GM21717 (cell line): ENCODE measurements at regions not wholly inside any gene's neighbourhood (a gene's known extent, or its start where the extent isn't known, plus 50 kb on each side); places are given as distances from the start of the nearest gene placed in this dataset.
"Not testable (repeated sequence)": the region's sequence is repeated elsewhere in the genome, so short reads cannot be mapped to it uniquely, and the experiment has no call there.

Experiments
- ATAC-seq: cut with Tn5 transposase; IDR thresholded peaks from one replicate; pipeline ENCODE4 v1.9.1; 2021; ENCODE audit warnings: mild to moderate bottlenecking, moderate library complexity; ENCODE audit not compliant: unreplicated experiment

DNA sequence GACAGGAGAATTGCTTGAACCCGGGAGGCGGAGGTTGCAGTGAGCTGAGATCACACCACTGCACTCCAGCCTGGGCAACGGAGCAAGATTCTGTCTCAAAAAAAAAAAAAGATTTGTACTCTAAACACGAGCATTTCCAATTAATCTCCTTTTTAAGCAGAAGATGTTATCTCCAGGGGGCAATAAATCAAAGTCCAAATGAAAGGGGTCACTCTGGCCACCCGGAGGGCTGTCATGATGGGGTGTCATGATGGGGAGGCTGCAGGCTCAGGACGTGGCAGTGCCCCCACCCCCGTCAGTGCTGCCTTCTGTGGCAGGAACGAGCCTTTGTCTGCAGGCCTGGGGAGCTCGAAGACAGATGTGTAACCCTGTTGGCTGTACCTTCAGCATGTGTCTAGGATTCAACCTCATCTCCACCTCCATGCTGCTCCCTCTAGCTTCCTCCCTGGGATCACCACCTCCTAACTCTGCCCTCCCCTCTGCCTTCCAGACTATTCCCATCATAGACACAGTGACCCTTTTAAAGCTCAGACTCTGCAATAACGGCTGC lies 76.9 kb upstream of the YWHAQ start:
- no peak for ATAC-seq

DNA sequence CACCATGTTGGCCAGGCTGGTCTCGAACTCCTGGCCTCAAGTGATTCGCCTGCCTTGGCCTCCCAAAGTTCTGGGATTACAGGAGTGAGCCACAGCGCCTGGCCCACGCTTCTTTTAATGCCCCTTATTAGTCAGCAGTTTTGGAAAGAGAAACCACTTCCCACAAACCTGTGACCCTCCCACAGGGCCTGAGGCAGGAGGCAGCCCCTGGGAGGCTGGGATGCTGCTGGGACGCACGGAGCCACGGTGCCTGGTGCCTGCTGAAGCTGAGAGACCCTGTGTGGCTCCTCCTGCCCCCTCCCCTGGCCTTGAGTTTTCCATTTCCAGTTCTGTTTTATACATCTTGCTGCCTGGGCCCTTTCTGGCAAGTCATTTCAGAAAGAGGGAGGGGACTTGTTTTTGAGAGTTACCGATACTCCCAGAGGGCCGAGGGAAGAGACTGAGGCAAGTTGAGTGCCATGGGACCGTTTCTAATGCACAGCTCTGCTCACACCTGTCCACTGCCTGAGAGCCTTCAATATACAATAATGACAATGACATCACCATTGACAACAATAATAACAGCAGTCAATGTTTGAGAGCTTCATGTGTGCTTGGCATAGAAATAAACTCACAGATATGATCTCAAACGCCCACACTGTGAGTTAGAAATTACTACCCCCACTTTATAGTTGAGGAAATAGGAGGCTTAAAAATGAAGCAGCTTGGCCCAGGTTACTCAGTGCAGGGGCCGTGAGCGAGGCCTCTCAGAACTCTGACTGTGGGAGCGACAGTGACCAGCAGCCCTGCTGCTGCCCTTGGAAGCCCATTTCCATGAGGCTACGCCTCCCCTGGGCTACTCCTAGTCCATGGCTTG lies 78.1 kb upstream of the YWHAQ start:
- no peak for ATAC-seq

DNA sequence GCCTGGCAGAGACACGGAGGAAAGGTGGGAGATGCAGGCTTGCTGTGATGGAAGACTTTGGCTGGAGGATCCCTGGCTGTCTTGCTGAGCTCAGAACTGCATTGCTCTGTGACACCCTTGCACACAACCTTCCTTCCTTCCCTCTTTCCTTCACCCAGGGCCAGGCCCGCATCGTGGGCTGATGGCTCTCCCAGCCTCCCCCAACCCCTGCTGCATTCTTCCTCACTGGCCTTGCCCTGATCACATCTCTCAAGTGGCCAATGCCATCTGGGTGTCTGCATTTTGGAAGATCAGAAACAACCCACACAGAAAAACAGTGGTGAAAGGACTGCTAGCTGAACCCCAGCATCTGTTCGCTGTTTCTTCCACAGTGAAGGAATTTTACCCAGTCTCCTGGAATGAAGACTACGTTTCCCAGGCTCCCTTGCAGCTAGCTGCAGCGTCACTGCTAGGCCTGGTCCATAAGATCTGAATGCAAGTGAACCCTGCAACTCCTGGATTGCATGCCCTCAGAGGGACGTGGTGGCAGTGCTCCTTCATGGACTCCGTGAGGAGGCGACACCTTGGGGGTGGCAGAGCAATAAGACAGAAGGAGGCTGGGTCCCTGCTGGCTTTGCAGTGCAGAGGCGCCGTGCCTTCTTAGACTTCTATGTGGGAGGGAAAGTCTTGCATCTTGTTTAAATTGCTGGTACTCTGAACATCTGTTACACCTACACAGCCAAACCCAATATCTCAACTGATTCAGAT lies 78.9 kb upstream of the YWHAQ start:
- no peak for ATAC-seq

DNA sequence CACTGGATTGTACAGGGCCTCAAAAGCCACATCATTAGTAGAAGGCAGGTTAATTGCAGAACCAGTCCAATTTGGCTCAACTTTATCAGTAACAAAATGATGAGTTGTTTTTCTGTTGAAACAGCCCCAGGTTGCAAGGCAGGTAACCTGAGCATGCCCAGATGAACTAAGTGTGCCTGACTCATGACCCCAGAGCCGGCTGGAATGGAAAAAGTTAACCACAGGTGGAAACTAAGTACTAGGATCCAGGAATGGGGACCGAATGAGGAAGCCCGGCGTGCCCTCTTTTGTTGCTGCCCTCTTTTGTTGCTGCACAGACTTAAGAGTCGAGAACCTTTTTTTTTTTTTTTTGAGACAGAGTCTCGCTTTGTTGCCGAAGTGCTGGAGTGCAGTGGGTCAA lies 79.5 kb upstream of the YWHAQ start:
- ATAC-seq, result no peak

DNA sequence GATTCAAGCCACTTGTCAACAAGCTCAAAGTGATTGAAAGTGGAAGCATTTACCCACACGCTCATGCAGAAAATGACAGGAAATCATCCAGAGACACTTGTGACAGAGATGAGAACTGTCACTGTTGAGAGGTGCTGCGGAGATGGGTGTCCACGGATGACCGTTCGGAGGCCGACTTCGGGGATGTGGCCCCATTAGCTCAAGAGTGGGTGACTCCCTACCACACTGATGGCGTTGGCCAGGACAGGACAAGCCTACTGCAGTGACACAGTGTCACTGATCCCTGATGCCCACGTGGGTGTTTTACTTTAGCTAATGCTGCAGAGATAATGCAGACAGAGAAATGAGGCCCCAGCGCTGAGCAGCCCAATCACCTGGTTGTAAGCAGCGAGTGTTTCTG lies 81.5 kb upstream of the YWHAQ start:
- ATAC-seq, result no peak

DNA sequence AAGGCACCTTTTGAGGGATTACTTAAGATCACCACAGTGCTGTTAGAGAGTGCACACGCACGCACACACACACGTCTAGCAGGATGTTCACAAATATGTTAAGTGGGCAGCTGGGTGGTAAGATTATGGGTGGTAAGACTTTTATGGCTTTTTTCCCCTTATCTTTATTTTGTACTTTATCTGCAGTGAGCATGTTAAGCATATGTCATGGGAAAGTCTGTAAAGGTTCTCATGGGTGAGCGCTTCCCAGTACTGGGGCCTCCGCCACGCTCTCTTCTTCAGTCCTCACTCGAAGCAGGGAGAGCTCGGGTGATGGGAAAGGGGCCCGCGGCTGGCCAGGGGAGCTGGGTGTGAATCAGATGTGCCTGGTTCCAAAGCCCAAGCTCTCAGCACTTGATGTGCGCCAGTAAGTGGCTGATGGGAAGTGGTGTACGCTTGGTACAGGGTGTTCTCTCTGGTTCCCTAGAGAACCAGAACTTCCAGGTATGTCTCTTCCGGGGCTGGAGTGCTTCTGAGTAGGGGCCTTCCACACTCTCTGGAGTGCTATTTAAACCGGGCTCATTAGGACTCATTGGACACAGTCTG lies 83.9 kb upstream of the YWHAQ start:
- ATAC-seq, result no peak

DNA sequence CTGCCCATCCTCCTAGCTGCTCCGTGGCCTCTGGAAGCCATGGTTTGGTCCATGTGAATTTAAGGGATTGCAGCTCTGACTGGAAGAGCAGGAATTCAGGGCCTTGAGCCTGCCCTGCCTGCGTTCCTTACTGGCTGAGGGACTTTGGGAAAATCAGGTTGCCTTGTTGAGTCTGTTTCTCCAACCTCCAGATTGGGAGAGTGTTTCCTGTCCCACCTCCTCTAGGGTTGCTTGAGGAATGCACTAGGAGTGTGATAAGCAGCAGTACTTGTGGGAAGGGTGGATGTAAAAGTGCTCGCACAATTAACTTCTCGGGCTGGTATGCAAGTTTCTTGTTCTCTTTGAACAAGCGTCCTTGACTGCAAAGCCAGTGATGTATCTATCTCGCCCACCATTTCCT lies 84.4 kb upstream of the YWHAQ start:
- ATAC-seq, result no peak

DNA sequence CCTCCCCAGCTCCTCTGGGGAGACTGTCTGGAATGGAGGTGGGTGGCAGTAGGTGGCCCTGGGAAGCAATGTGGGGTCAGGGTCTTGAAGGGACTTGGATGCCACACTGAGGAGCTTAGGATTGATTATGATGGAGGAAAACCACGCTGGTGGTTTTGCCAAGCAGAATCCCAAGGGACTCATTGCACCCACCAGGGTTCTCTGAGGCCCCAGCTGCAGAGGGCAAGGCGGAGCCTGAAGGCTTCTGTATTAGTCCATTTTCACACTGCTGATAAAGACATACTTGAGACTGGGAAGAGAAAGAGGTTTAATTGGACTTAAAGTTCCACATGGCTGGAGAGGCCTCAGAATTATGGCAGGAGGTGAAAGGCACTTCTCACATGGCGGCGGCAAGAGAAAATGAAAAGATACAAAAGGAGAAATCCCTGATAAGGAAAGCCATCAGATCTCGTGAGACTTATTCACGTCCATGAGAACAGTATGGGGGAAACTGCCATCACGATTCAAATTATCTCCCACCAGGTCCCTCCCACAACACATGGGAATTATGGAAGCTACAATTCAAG lies 87.2 kb upstream of the YWHAQ start:
- no peak for ATAC-seq

DNA sequence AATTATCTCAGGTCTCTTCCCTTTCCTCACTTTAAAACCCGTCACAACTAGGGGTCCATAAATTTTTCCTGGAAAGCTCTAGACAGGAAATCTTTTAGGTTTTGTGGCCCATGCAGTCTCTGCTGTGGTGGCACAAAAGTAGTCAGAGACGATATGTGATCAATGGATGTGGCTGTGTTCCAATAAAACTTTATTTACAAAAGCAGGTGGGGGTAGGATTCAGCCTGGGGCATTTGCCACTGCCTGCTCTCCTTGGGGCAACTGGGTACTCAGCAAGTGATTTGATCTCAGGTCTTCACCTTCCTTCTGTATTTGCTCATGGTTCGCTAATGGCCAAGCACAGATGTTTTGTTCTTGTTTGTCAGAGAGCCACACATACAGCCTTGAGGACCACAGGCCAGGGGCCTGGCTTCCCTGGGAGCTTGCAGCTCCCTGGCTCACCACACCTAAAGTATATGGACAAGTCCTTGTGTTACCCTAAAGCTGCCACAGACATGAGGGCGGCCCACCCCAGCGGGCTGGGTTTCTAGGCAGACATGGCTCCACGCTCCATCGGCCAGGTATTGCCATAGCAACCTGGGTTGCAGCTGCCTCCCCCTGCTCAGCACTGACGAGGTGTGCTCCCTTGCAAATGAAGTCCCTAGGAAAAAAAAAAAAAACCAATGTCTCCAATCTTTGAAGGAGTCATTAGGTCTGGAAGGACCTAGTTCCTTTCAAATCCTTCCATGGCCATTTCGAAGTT lies 89.7 kb upstream of the YWHAQ start:
- ATAC-seq, result no peak

DNA sequence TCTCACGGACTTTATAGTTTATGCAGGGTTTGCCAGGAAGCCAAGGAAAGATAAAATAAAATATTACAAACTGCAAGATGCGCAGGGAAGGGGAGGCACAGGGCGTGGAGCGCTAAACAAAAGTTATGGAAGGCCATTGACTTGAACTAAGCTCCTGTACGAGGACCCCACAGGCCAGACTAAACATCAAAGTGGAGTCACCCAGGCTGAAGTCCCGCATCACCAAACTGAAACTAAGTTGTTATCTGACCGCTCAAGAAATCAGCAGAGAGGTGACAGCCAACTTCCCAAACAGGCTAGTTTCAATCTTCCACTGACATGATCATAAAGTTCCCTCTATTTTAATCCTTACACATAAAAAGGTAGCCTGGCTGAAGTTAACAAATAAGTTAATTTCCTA lies 90.5 kb upstream of the YWHAQ start:
- no peak for ATAC-seq

DNA sequence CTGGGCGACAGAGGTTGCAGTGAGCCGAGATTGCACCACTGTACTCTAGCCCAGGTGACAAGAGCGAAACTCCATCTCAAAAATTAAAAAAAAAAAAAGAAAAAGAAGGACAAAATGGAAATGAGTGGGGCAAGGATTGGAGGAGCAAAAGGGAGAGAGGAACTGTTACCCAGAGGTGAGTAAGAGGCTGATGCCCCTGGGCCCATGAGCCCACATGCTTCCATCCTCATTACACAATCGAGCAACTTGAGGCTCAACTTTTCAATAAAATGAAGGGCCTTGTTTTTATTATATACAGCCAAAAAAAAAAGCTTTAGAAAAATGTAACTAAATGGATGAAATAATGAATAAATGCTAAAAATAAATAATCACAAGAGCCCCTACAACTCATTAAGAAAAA lies 91.7 kb upstream of the YWHAQ start:
- no peak for ATAC-seq

DNA sequence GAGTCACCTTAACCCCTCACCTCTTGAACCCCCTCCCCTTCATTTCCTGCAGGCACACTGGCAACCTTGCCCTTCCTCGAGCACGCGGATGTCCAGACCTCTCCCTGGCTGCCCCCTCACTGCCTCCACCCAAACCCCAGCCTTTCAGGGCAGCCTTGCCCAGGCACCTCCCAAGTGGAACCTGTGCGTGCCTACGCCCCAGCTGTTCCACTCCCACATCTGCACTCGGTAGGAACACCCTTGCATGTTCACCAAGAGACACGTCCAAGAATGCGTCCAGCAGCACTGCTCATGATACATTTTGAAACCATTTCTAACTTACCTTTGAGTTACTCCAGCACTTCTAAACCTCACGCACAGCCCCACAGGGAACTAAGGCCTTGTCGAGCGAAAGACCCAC lies 93.8 kb upstream of the YWHAQ start:
- no peak for ATAC-seq

DNA sequence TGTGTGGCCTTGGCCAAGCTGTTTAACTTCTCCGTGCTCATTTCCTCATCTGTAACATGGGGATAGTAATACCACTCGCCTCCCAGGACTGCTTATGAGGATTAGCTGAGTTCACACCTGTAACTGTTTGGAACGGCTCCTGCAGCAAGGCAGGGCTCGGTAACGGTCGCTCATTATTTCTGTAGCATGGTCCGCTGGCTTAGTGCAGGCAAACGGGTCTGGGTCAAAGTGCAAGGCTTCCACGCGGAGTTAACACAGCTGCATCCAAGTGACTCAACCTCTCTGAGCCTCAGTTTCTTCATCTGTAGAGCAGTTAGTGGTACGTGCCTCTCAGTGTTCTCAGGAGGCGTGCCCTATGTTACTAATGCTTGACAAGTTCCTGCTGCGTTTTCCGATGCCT lies 94.3 kb upstream of the YWHAQ start:
- ATAC-seq, result no peak

DNA sequence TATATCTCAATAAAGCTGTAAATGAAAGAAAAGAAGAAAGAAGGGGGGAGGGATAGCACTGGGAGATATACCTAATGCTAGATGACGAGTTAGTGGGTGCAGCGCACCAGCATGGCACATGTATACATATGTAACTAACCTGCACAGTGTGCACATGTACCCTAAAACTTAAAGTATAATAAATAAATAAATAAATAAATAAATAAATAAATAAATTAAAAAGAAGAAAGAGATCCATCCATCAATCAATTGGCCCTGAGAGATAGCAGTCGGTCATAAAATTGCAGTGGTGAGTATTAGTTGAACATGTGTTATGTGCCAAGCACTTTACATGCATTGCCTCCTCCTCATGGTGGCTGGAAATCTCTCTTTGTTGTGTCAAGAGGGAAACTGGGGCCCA lies 95.2 kb upstream of the YWHAQ start:
- not testable (repeated sequence) for ATAC-seq

DNA sequence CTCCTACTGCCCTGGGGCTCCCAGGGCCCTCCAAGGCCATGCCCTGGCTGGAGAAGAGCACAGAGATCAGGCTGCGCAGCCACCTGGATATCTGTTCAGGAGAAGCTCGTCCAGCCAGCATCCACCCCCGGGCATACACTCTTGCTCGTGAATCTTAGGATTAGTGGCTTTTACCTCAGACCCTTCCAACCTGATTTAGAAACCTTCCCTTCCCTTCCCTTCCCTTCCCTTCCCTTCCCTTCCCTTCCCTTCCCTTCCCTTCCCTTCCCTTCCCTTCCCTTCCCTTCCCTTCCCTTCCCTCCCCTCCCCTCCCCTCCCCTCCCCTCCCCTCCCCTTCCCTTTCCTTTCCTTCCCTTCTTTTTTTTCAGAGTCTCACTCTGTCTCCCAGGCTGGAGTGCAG lies 99.7 kb upstream of the YWHAQ start:
- ATAC-seq, result not testable (repeated sequence)

DNA sequence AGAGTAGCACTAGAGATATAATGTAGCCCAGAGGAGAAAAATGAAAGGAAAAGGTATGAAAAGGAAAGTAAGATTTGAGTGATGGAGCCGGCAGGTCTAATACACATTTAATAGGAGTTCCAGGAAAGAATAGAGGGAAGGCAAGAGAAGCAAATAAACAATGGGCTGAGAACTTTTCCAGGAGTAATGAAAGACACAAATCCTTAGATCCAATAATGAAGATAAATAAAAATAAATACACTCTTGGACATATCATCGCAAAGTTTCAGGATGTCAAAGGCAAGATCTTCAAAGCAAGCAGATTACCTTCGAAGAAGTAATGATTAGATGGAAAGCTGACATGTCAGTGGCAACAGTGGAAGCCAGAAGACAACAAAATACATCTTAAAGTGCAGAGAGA lies 102.0 kb upstream of the YWHAQ start:
- ATAC-seq, result no peak

DNA sequence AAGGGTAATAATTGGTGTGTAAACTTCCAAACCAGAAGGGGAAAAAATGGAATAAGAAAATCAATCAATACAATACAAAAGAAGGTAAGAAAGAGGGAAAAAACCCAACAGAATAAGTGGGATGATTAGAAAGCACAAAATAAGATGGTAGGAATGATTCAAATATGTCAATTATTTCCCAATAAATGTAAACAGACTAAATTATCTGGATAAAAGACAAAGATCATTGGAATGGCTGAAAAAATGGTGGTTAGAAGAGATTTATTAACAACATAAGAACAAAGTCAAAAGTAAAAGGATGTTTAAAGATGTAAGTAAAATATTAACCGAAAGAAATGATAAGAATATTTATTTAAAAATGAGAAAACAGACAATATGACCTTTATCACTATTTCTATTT lies 103.5 kb upstream of the YWHAQ start:
- ATAC-seq, result no peak

DNA sequence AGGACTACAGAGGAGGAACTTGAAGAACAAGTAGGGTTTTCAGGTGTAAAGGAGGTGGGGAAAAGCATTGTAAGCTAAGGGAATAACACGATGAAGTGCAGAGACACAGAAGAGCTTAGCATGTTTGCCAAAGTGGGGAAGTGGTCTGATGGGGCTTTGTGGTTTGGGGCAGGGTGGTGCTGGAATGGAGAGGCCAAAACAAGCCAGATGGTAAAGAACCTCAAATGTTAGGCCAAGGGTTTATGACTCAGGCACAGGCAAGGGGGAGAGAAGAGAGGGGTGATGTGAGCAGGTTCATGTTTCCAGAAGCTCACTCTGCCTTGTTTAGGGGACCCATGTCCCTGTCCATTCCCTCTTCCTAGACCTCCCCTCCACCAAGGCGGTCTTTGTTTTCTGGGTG lies 104.5 kb upstream of the YWHAQ start:
- ATAC-seq, result no peak

DNA sequence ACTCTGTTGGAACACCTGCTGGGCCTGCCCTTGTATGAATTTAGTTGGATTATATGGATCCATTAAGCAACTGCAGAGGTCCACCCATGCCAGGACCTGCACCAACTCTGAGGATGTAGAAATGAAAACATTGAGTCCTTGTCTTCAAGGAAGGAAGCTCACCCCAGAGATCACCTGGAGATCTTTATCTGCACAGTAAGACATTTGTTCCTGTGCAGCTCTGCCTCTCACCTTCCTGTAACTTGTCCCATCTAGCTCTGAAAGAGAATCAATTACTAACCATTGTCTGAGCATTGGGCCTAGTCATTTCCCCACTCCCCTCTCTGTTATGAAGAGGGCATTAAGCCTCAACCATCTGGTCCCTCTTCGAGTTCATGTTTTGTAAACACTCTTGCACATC lies 105.2 kb upstream of the YWHAQ start:
- ATAC-seq, result no peak

DNA sequence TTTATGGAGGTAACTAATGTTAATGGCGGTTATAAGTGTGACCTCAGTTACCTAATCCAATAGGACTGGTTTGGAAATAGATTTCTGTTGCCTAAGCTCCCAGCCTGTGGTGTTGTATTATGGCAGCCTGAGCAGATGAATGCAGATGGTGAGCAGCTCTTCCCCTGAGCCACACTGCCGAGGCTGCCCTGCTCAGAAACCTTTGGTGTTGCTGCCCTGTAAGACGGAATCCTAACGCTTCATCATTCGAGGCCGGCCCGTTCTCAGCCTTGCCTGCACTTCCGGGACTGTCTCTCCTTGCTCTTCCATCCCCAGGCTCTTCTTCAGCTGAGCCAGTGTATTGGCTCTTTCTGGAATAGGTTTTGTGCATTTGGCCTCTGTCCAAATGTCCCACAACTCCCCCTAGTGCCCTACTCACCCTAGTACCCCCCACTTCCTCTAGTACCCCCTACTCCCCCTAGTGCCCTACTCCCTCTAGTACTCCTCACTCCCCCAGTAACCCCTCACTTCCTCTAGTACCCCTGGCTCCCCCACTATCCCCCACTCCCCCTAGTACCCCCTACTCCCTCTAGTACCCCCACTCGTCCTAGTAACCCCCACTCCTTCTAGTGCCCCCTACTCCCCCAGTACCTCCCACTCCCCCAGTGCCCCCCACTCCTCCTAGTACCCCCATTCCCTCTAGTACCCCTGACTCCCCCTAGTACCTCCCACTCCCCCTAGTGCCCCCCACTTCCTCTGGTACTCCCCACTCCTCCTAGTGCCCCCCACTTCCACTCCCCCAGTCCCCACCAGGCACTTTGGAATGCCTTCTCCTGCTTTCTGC lies 106.0 kb upstream of the TAF1B start:
- no peak for ATAC-seq
